ENCODE measurements at regions not wholly inside any gene's neighbourhood (a gene's known extent, or its start where the extent isn't known, plus 50 kb on each side); places are given as distances from the start of the nearest gene placed in this dataset.

DNA sequence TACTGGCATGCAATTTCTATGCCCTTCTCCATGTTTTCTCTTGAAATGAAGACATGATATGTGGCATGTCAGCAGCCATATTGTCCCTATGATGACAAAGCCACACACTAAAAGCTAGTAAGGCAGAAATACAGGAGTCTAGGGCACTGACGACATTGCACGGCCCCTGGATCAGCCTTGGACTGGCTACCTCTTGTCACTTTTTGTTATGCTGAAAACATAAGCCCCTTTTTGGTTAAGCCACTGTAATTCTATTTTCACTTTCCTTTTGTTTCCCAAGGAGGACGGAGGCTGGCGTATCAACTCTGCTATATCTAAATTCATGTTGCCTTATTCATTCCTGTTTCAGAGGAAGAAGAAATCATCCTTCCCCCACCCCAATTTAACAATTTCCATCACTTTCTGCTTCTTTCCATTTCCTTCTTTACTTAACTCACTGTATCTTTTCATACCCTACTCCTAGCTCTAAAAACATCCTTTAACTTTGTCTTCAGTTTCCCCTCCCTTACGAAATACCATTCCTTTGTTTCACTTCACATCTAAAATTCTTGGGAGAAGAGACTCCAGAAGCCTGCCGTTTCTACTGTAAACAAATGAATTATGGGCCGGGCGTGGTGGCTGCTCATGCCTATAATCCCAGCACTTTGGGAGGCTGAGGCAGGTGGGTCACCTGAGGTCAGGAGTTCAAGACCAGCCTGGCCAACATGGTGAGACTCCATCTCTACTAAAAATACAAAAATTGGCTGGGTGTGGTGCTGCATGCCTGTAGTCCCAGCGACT is 364.1 kb downstream of the PCNX1 start:
- Histone ChIP-seq H2BK12ac (ENCODE audit: low read length) (no peak overlapping the region), H3K4me3 (ENCODE audit: low read depth, low read length) (no peak overlapping the region), H3K27me3 (ENCODE audit: insufficient read depth, low read length) (no peaks in the 10 kb centered on the region), H2AFZ (ENCODE audit: insufficient read depth, low read length, poor library complexity) (no peak overlapping the region), H3K36me3 (ENCODE audit: control insufficient read depth in 1 of 2, insufficient read depth in 2 of 2, low read length in 2 of 2) (no peaks in the 10 kb centered on the region), H2AK5ac (ENCODE audit: low read length) (no peak overlapping the region), H3K23ac (ENCODE audit: low read length) (no peak overlapping the region), H3K79me2 (ENCODE audit: control insufficient read depth, insufficient read depth, low read length, poor library complexity) (no peaks in the 10 kb centered on the region), H3K9me3 (ENCODE audit: insufficient read depth, low read depth, low read length) (peaks cover 6% of the 10 kb centered on the region), H3K4ac (ENCODE audit: low read depth, low read length) (no peak overlapping the region), H4K12ac (ENCODE audit: low read depth, low read length) (no peak overlapping the region), H3K4me1 (ENCODE audit: control insufficient read depth in 1 of 2, insufficient read depth in 2 of 2, low read length in 2 of 2) (no peaks in the 10 kb centered on the region), H3K4me2 (ENCODE audit: low read length) (no peak overlapping the region), H4K8ac (ENCODE audit: low read depth, low read length) (no peak overlapping the region), H2BK120ac (ENCODE audit: insufficient read depth, low read length, poor library complexity) (no peak overlapping the region), H3K14ac (ENCODE audit: low read length) (no peak overlapping the region), H2BK5ac (ENCODE audit: low read depth, low read length, poor library complexity) (no peak overlapping the region), H4K91ac (ENCODE audit: low read depth, low read length) (no peak overlapping the region), H3K18ac (ENCODE audit: low read length) (no peak overlapping the region), H3K27ac (ENCODE audit: low read depth, low read length) (no peak overlapping the region), H3K79me1 (ENCODE audit: low read length) (no peaks in the 10 kb centered on the region), H3K9ac (ENCODE audit: low read length) (no peak overlapping the region)
- DNase-seq: no peak
- WGBS (ENCODE audit: extremely low coverage, insufficient coverage, insufficient read length): no CpG with 5 or more reads among the region's 9 CpGs

DNA sequence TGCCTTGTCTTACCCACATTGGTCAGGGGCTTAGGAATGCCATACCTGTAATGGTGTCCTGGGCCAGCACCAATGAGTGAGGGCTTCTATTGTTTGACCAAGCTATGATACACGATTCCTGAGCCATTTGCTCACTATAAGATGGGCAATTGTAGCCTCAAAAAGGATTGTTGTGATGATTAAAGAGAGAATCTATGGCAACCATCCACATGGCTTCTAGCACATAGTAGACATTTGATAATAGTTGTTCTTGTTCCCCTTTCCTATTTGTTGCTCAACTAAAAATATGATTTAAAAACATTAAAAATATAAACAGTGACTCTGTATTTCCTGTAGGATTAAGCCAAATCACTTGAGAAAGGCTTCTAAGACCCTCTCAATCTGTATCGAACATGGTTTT is 366.1 kb downstream of the PCNX1 start:
- Histone ChIP-seq H3K27me3 (ENCODE audit: insufficient read depth, low read length) (no peaks in the 10 kb centered on the region), H3K79me2 (ENCODE audit: control insufficient read depth, insufficient read depth, low read length, poor library complexity) (no peaks in the 10 kb centered on the region), H3K14ac (ENCODE audit: low read length) (no peak overlapping the region), H3K23ac (ENCODE audit: low read length) (no peak overlapping the region), H3K4me3 (ENCODE audit: low read depth, low read length) (no peak overlapping the region), H2BK5ac (ENCODE audit: low read depth, low read length, poor library complexity) (no peak overlapping the region), H3K18ac (ENCODE audit: low read length) (no peak overlapping the region), H3K9ac (ENCODE audit: low read length) (no peak overlapping the region), H3K27ac (ENCODE audit: low read depth, low read length) (no peak overlapping the region), H3K4me1 (ENCODE audit: control insufficient read depth in 1 of 2, insufficient read depth in 2 of 2, low read length in 2 of 2) (no peaks in the 10 kb centered on the region), H2BK12ac (ENCODE audit: low read length) (no peak overlapping the region), H2AFZ (ENCODE audit: insufficient read depth, low read length, poor library complexity) (no peak overlapping the region), H4K91ac (ENCODE audit: low read depth, low read length) (no peak overlapping the region), H3K4me2 (ENCODE audit: low read length) (no peak overlapping the region), H3K9me3 (ENCODE audit: insufficient read depth, low read depth, low read length) (peaks cover 6% of the 10 kb centered on the region), H3K4ac (ENCODE audit: low read depth, low read length) (no peak overlapping the region), H3K36me3 (ENCODE audit: control insufficient read depth in 1 of 2, insufficient read depth in 2 of 2, low read length in 2 of 2) (no peaks in the 10 kb centered on the region), H4K8ac (ENCODE audit: low read depth, low read length) (no peak overlapping the region), H3K79me1 (ENCODE audit: low read length) (no peaks in the 10 kb centered on the region), H2AK5ac (ENCODE audit: low read length) (no peak overlapping the region), H2BK120ac (ENCODE audit: insufficient read depth, low read length, poor library complexity) (no peak overlapping the region), H4K12ac (ENCODE audit: low read depth, low read length) (no peak overlapping the region)
- no peak for DNase-seq
- WGBS (ENCODE audit: extremely low coverage, insufficient coverage, insufficient read length): no CpG with 5 or more reads among the region's 2 CpGs

DNA sequence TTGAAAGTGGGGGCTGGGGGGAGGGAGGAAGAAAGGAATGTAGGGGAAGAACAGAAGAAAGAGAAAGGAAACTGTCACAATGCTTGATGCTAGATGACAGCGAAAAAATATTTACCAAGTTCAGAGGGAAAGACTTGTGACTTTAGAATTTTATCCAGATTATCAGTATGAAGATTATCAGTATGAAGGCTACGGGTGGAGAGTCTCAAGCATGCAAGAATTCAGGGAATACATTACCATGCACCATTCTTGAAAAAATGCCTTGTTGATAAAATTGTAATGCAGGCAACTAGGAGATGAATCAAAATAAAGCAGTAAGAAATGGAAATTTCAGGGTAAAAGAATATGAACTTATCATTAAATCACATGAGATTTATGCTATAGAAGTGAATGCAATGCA is 376.8 kb downstream of the PCNX1 start:
- Histone ChIP-seq H3K4ac (ENCODE audit: low read depth, low read length) (no peak overlapping the region), H2BK5ac (ENCODE audit: low read depth, low read length, poor library complexity) (no peak overlapping the region), H2AFZ (ENCODE audit: insufficient read depth, low read length, poor library complexity) (no peak overlapping the region), H4K12ac (ENCODE audit: low read depth, low read length) (no peak overlapping the region), H2BK12ac (ENCODE audit: low read length) (no peak overlapping the region), H3K4me1 (ENCODE audit: control insufficient read depth in 1 of 2, insufficient read depth in 2 of 2, low read length in 2 of 2) (peaks cover 3 to 4% of the 10 kb centered on the region in 2 experiments), H3K79me2 (ENCODE audit: control insufficient read depth, insufficient read depth, low read length, poor library complexity) (no peaks in the 10 kb centered on the region), H3K4me2 (ENCODE audit: low read length) (no peak overlapping the region), H3K4me3 (ENCODE audit: low read depth, low read length) (no peak overlapping the region), H3K23ac (ENCODE audit: low read length) (no peak overlapping the region), H3K14ac (ENCODE audit: low read length) (no peak overlapping the region), H3K79me1 (ENCODE audit: low read length) (no peaks in the 10 kb centered on the region), H4K8ac (ENCODE audit: low read depth, low read length) (no peak overlapping the region), H3K9ac (ENCODE audit: low read length) (no peak overlapping the region), H3K27ac (ENCODE audit: low read depth, low read length) (no peak overlapping the region), H2AK5ac (ENCODE audit: low read length) (no peak overlapping the region), H3K27me3 (ENCODE audit: insufficient read depth, low read length) (no peaks in the 10 kb centered on the region), H2BK120ac (ENCODE audit: insufficient read depth, low read length, poor library complexity) (no peak overlapping the region), H3K18ac (ENCODE audit: low read length) (no peak overlapping the region), H4K91ac (ENCODE audit: low read depth, low read length) (no peak overlapping the region), H3K9me3 (ENCODE audit: insufficient read depth, low read depth, low read length) (no peaks in the 10 kb centered on the region), H3K36me3 (ENCODE audit: control insufficient read depth in 1 of 2, insufficient read depth in 2 of 2, low read length in 2 of 2) (no peaks in the 10 kb centered on the region)
- WGBS (ENCODE audit: extremely low coverage, insufficient coverage, insufficient read length): no CpG with 5 or more reads among the region's 2 CpGs
- peak; percentile 27 to 88 for DNase-seq

DNA sequence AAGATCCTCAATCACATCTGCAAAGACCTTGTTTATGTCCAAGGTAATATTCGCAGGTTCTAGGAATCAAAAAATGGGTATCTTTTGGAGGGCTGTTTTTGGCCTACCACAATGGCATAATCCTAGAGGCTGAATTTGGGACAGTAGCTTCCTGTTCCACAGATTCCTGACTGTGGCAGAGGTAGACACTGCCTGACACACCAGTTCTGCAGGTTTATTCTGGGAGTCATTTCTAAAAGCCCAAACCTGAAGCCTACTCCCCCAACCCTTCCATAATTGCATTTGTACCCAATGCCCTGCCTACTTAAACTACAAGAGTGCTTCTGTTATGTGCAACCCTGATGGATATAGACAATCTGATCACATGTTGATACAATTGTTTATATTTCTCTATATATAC is 378.9 kb downstream of the PCNX1 start:
- H3K4me3 ChIP-seq (ENCODE audit: low read depth, low read length): no peak overlapping the region
- no CpG with 5 or more reads among the region's 1 CpG for WGBS (ENCODE audit: extremely low coverage, insufficient coverage, insufficient read length)
- no peak overlapping the region for H3K4me2 ChIP-seq (ENCODE audit: low read length)

More for the DNA sequence above, 378.9 kb downstream of the PCNX1 start:
- no peak overlapping the region for H4K91ac ChIP-seq (ENCODE audit: low read depth, low read length)
- H2BK120ac ChIP-seq (ENCODE audit: insufficient read depth, low read length, poor library complexity): no peak overlapping the region
- H3K18ac ChIP-seq (ENCODE audit: low read length): no peak overlapping the region
- H2AK5ac ChIP-seq (ENCODE audit: low read length): no peak overlapping the region
- no peaks in the 10 kb centered on the region for H3K27me3 ChIP-seq (ENCODE audit: insufficient read depth, low read length)
- no peak overlapping the region for H3K14ac ChIP-seq (ENCODE audit: low read length)
- H2BK5ac ChIP-seq (ENCODE audit: low read depth, low read length, poor library complexity): no peak overlapping the region
- no peak overlapping the region for H3K4ac ChIP-seq (ENCODE audit: low read depth, low read length)
- no peak overlapping the region for H2AFZ ChIP-seq (ENCODE audit: insufficient read depth, low read length, poor library complexity)
- H3K36me3 ChIP-seq (ENCODE audit: control insufficient read depth in 1 of 2, insufficient read depth in 2 of 2, low read length in 2 of 2): no peaks in the 10 kb centered on the region
- H3K9ac ChIP-seq (ENCODE audit: low read length): no peak overlapping the region
- no peak overlapping the region for H4K8ac ChIP-seq (ENCODE audit: low read depth, low read length)
- no peak overlapping the region for H2BK12ac ChIP-seq (ENCODE audit: low read length)
- no peaks in the 10 kb centered on the region for H3K9me3 ChIP-seq (ENCODE audit: insufficient read depth, low read depth, low read length)
- peak; percentile 9 to 46 for DNase-seq
- H3K79me2 ChIP-seq (ENCODE audit: control insufficient read depth, insufficient read depth, low read length, poor library complexity): no peaks in the 10 kb centered on the region
- H3K23ac ChIP-seq (ENCODE audit: low read length): no peak overlapping the region
- H3K79me1 ChIP-seq (ENCODE audit: low read length): no peaks in the 10 kb centered on the region
- H3K4me1 ChIP-seq (ENCODE audit: control insufficient read depth in 1 of 2, insufficient read depth in 2 of 2, low read length in 2 of 2): peaks cover 8 to 9% of the 10 kb centered on the region in 2 experiments
- H3K27ac ChIP-seq (ENCODE audit: low read depth, low read length): no peak overlapping the region
- H4K12ac ChIP-seq (ENCODE audit: low read depth, low read length): no peak overlapping the region
